Tibial nerve (tissue), 4 donors: ENCODE measurements at regions not wholly inside any gene's neighbourhood (a gene's known extent, or its start where the extent isn't known, plus 50 kb on each side); places are given as distances from the start of the nearest gene placed in this dataset.

Source experiments
- DNase-seq, 2 donors: peaks; one replicate each; pipeline ENCODE4 v3.0.0-alpha.2; 2019; ENCODE audit warnings: low spot score in 2 of 2
- H3K27ac ChIP-seq, 4 donors: fragments of 200-600 bp; sonication (generic) in 3 of 4; one replicate each; pipeline ENCODE4 v1.5.1; 2017 to 2019; ENCODE audit warnings: mild to moderate bottlenecking in 1 of 4
- H3K27me3 ChIP-seq, 2 donors: fragments of 200-600 bp; sonication (generic) in 1 of 2; one replicate each; pipeline versions ENCODE4 v1.5.1 to v1.6.0; 2017 to 2019
- H3K36me3 ChIP-seq, 3 donors: fragments of 200-600 bp; sonication (generic); one replicate each; pipeline ENCODE4 v1.5.1; 2018 to 2019
- H3K4me1 ChIP-seq, 4 donors: fragments of 200-600 bp; sonication (generic) in 3 of 4; one replicate each; pipeline ENCODE4 v1.5.1; 2017 to 2019
- H3K4me3 ChIP-seq, 4 donors: fragments of 200-600 bp; sonication (generic) in 3 of 4; one replicate each; pipeline ENCODE4 v1.5.1; 2017 to 2019; ENCODE audit warnings: mild to moderate bottlenecking in 1 of 4, moderate library complexity in 1 of 4
- H3K9me3 ChIP-seq, 4 donors: fragments of 200-600 bp; sonication (generic) in 3 of 4; one replicate each; pipeline ENCODE4 v1.5.1; 2017 to 2019
- CTCF ChIP-seq, 5 experiments: fragments of 200-600 bp in 3 of 5; fragments of 450-650 bp in 2 of 5; sonication (generic) in 3 of 5; IDR thresholded peaks; one replicate each; pipeline ENCODE4 v1.5.1; 2016 to 2019; ENCODE audit warnings: antibody characterized with exemption in 5 of 5, mild to moderate bottlenecking in 3 of 5, moderate library complexity in 2 of 5
- EP300 ChIP-seq, 2 donors: sonication (generic); formaldehyde crosslinking; IDR thresholded peaks; one replicate each; pipeline ENCODE4 v1.6.1; 2017; ENCODE audit warnings: antibody characterized with exemption in 2 of 2, mild to moderate bottlenecking in 1 of 2
- POLR2A ChIP-seq, 2 donors: fragments of 450-650 bp; IDR thresholded peaks; one replicate each; pipeline ENCODE4 v1.6.1; 2017; ENCODE audit warnings: antibody characterized with exemption in 2 of 2, mild to moderate bottlenecking in 2 of 2, moderate library complexity in 2 of 2
- WGBS, 2 donors: methylation state at CpG; one replicate each; pipeline ENCODE4 v1.1.5; 2018; 5-methylcytosine and 5-hydroxymethylcytosine counted together

DNA sequence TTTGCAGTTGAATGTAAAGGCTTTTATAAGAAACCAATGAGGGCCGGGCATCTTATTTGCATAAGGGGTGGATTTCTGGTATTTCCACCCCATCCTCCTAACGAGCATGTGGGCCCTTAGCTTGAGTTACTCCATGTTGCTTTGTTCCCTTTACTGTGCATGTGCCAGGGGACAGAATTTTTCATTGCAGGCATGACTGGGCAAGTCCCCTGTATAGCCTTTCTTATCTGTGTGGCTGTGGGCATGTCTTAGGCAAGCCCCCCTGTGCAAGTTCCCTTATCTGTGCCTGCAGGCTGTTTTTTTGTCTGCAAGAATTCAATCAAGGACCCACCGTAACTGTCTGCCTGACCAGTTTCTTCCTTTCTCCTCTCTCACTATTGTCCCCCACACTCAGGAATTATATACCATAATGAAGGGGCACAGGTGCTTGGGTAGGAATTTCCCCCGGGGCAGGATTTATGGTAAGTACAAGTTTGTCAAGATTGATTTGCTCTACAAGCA, 152.2 kb upstream of the CNOT2 start:
- no peak for DNase-seq
- H3K9me3 ChIP-seq: no peaks in the 10 kb centered on the region
- TF ChIP-seq CTCF (IDR thresholded peaks at IDR 0.05) (no peak), POLR2A (IDR thresholded peaks at IDR 0.05) (no peak), EP300 (IDR thresholded peaks at IDR 0.05) (no peak)
- no peak overlapping the region for H3K27ac ChIP-seq
- no peak overlapping the region for H3K4me3 ChIP-seq
- WGBS, 2 donors: 79 to 81% methylated on average over 4 of the region's 4 CpGs
- no peaks in the 10 kb centered on the region for H3K27me3 ChIP-seq
- no peaks in the 10 kb centered on the region for H3K36me3 ChIP-seq
- peaks cover 0 to 5% (median 0%) of the 10 kb centered on the region in 4 donors for H3K4me1 ChIP-seq

DNA sequence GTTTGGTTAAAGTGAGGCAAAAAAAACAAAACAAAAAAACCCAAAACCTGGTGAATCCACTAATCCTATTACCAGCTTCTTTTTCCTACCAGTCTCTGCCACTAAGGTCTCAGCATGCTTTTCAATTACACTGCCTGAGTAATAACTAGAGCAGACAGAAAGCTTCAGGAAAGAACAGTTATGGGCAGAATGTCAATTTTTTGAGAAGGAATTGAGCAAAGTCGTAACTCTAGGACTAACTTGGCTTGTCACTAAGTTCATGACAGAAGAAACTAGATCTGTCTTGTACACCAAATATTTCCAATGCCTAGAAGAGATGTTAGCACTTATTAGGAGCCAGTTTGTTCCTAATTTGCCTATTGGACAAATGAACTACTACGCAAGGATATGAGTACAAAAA, 148.8 kb upstream of the CNOT2 start:
- Histone ChIP-seq H3K36me3 (no peaks in the 10 kb centered on the region), H3K4me3 (no peak overlapping the region), H3K27ac (no peak overlapping the region), H3K4me1 (peaks cover 0 to 5% (median 0%) of the 10 kb centered on the region in 4 donors), H3K9me3 (no peaks in the 10 kb centered on the region), H3K27me3 (no peaks in the 10 kb centered on the region)
- DNase-seq: no peak
- WGBS, 2 donors: 60 to 63% methylated on average over 2 of the region's 2 CpGs
- TF ChIP-seq CTCF (IDR thresholded peaks at IDR 0.05) (no peak), POLR2A (IDR thresholded peaks at IDR 0.05) (no peak), EP300 (IDR thresholded peaks at IDR 0.05) (no peak)

DNA sequence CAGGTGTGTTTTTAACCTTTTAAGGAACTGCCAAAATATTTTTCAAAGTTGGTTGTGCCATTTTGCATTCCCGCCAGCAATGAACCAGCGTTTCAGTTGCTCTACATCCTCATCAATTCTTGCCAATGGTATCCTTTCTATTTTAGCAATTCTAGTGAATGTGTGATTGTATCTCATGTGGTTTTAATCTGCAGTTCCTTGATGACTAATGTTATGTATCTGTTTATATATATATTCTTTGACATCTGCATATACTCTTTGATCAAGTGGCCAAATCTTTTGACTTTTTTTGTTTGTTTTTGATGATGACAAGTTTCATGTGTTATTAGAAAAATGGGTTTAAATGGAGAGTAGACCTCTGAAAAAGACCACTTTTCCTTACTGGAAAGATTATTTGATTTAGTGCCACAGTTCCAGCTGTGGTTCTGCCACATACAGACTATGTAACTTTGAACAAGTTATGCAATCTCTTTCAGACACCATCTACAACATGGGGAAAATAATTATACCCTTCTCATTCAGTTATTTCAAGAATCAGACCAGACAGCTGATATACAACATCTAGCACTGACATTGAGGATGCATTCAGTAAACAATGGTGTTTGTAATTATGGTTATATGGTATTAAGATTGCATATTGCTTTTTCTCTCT, 146.3 kb upstream of the CNOT2 start:
- TF ChIP-seq POLR2A (IDR thresholded peaks at IDR 0.05) (no peak), EP300 (IDR thresholded peaks at IDR 0.05) (no peak), CTCF (IDR thresholded peaks at IDR 0.05) (no peak)
- WGBS, 2 donors: 87 to 96% methylated on average over 2 of the region's 2 CpGs
- Histone ChIP-seq H3K4me3 (no peak overlapping the region), H3K27me3 (no peaks in the 10 kb centered on the region), H3K27ac (no peak overlapping the region), H3K9me3 (no peaks in the 10 kb centered on the region), H3K4me1 (peaks cover 0 to 5% (median 0%) of the 10 kb centered on the region in 4 donors), H3K36me3 (no peaks in the 10 kb centered on the region)
- DNase-seq: no peak

- no peaks in the 10 kb centered on the region for H3K27me3 ChIP-seq
- WGBS, 2 donors: 78 to 100% methylated on average over 1 of the region's 1 CpG
Observed at GRCh38 chr12:70101064-70101463, 142.2 kb upstream of the CNOT2 start.

More at GRCh38 chr12:70101064-70101463, 142.2 kb upstream of the CNOT2 start:
- no peak overlapping the region for H3K4me3 ChIP-seq
- H3K27ac ChIP-seq: no peak overlapping the region
- no peaks in the 10 kb centered on the region for H3K9me3 ChIP-seq
- no peak for TF ChIP-seq CTCF (IDR thresholded peaks at IDR 0.05)
- TF ChIP-seq POLR2A (IDR thresholded peaks at IDR 0.05): no peak
- no peak for TF ChIP-seq EP300 (IDR thresholded peaks at IDR 0.05)
- H3K36me3 ChIP-seq: no peaks in the 10 kb centered on the region
- DNase-seq: no peak
- H3K4me1 ChIP-seq: no peaks in the 10 kb centered on the region
